Suppressor macrophage (primary cell): ENCODE measurements at regions not wholly inside any gene's neighbourhood (a gene's known extent, or its start where the extent isn't known, plus 50 kb on each side); places are given as distances from the start of the nearest gene placed in this dataset.
A peak's percentile ranks its signal among the peaks of the same experiment; 100 is the strongest.
"Not testable (repeated sequence)": the region's sequence is repeated elsewhere in the genome, so short reads cannot be mapped to it uniquely, and the experiment has no call there.

Source experiments
- DNase-seq, 4 experiments: peaks; one replicate each; pipeline ENCODE4 v3.0.0-alpha.2; 2020 to 2022

DNA sequence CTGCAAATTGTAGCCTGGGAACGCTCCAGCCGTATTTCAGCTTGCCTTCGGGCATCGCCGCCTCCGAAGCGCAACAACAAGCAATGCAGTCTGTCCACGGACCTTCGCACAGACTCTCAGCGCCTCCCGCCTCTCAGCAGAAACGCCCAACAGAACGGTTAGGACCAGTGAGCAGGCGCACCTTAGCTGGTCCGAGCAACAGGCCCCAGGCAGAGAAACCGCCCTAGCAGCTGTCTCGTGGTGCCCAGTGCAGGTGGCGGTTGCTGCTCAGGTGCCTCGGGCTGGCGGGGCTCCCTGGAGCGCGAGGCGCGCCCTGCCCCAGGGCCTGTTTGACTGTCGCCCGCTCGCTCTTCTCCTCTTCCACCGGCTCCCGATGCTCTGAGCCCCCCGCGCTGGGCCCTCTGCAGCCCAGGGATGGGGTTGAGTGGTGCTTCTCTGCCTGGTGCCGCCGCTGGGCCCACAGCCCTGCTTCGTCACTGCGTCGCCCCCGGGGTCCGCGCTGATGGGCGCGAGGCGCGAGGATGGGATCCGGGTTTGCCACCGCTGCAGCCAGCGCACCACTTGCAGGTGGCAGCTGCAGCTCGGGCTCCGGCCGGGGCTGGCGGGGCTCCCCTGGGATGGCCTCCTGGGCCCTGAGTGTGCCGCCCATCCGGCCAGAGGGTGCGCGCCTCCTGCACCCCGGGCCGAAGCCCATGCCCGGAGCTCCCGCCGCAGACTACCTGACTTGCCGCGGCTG is 268.4 kb upstream of the FRG2C start:
- DNase-seq: no peak

DNA sequence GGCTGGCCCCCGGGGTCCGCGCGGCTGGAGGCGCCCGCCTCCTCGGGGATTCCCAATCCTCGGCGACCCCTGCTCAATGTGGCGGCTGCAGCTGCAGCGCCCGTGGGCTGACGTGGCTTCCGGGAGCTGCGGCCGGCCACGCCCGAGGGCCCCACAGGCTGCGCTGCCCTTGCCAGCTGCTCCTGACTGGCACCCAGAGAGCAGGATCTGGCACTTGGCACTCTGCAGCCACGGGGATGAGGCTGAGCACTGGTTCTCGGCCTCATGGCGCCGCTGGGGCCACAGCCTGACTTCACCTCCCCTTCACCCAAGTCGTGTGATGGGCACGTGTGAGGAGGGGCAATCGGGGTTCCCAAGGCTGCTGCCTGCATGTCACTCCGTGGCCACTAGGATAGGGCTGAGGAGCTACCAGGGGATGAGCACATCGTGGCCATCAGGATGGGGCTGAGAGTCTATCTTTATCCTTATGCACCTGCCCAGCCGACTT is 267.8 kb upstream of the FRG2C start:
- peak in 2 of 4 experiments; percentile 3 to 13 for DNase-seq

DNA sequence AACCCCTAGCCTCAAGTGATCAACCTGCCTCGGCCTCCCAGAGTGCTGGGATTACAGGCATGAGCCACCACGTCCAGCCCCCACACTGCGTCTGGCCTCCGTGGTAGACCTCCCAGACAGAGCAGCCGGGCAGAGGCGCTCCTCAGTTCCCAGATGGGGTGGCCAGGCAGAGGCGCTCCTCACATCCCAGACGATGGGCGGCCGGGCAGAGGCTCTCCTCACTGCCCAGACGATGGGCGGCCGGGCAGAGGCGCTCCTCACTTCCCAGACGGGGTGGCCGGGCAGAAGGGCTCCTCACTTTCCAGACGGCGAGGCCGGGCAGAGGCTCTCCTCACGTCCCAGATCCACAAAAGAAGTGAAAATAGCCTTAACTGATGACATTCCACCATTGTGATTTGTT is 266.6 kb upstream of the FRG2C start:
- DNase-seq: not testable (repeated sequence)

DNA sequence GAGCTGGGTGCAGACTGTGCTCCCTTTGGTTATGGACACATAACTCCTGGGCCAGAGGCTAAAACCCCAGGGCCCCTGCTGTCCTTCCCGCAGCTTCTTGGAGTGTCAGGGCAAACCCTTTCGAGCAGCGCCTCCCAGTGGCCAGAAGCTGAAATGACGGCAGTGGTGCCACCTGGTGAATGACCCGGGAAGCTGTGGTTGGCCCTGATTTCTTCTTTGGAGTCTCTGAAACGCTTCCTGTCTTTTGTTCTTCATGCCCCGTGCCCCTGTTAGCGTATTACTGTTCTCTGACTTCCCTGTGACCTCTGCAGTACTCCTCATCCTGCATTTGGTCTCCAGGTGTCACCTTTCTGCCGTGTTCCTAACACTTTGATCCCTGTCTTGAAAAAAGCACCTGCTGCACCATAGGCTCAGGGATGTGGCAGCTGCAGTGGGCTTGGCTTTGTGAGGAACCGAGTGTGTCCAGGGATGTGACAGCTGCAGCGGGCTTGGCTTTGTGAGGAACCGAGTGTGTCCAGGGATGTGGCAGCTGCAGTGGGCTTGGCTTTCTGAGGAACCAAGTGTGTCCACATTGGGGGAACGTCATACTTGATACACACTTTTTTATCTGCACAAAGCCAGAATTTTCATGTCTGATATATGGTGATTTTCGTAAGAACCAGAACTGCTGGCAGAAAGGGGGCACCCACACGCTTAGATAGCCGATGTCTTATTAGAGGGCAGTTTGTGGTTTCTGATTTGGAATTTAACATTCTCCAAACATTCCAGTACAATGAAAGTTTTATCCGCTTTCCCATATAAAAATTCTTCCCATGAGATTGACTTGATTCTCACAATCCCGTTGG is 241.8 kb upstream of the FRG2C start:
- DNase-seq: peak in 1 of 4 experiments; percentile 3

DNA sequence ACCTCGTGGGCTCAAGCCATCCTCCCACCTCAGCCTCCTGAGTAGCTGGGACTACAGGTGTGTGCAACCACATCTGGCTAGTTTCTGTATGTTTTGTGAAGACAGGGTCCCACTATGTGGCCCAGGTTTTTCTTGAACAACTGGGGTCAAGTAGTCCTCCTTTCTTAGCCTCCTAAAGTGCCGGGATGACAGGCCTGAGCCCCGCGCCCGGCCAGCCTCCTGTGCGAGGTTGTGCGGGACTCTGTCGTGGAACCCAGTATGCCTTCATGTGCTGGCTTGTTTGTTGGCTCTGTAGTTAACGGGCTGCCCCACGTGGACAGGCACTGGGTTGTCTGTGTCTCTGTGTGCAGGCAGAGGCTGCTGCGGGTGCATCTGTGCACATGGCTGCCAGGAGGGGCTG is 238.7 kb upstream of the FRG2C start:
- not testable (repeated sequence) for DNase-seq

DNA sequence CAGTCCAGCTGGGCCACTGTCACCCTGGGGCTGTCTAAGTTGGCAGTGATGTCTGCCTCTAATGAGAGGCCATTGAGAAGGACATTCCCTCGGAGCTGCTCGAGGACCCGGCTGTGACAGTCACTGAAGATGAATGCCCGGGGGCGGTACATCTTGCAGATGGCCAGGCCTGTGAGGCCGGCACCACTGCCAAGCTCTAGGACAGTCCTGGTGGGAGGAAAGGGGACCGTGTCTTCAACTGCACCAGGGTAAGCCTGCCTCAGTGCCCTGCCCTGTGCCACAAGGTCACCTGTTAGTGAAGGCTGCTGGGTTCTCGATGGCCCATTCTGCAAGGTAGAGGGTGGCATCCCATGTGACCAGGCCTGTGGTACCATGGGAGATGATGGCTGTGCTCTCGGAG is 236.6 kb upstream of the FRG2C start:
- DNase-seq: not testable (repeated sequence)

DNA sequence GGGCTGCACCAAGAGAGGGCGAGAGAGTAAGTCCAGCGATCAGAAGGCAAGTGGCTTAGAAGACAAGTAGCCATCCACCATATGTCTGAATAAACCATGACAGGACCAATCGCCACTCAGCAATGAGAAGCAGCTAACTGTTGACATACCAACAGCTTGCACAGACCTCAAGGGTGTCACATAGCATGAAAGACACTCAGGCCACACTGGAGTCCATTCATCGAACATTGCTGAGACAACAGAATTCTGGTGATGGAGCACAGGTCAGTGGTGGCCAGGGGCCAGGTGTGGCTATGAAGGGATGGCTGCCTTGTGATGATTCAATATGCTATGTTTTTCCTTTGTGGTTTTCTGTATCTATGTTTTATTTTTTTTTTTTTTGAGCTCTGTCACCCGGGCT is 236.2 kb upstream of the FRG2C start:
- not testable (repeated sequence) for DNase-seq

DNA sequence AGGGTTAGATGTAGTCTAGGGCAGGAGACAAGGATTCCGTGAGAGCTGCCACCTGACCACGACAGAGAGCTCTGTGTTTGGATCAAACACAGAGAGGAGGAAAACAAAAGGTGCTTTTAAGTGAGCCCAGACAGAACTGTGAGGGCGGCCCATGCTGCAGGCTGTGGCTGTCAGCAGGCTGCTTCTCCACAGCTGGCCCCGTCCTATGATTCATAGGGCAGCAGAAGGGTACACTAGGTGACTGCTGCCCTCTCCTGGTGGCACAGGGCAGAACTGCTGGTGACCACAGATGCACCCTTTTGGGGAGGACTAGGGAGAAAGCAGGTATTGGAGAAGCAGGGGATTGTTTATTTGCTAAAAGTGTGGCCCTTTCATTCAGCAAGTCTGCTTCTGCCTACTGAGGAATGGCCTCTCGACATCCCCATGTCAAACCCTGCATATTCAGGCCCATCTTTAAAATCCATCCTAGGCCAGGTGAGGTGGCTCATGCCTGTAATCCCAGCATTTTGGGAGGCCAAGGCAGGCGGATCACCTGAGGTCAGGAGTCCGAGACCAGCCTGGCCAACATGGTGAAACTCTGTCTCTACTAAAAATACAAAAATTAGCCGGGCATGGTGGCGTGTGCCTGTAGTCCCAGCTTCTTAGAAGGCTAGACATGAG is 234.4 kb upstream of the FRG2C start:
- DNase-seq: peak; percentile 83 to 88 (median 86)

DNA sequence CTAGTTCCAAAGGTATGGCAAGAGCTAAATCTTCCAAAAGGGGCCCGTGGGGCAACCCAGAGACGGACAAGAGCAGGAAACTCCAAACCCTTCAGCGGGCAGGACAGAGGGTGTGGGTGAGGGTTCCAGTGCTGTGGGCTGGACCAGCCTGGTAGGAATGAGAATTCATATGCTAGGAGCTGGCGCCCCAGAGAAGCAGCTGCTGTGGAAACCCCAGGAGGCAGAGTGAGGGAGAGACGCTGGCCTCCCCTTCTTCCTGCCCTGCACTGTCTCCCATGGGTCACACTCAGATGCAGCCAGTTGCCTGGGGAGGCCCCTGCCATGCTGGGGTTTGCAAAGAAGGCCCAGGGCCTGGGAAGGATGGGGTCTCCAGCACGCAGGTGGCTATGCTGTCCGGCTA is 233.7 kb upstream of the FRG2C start:
- not testable (repeated sequence) for DNase-seq

DNA sequence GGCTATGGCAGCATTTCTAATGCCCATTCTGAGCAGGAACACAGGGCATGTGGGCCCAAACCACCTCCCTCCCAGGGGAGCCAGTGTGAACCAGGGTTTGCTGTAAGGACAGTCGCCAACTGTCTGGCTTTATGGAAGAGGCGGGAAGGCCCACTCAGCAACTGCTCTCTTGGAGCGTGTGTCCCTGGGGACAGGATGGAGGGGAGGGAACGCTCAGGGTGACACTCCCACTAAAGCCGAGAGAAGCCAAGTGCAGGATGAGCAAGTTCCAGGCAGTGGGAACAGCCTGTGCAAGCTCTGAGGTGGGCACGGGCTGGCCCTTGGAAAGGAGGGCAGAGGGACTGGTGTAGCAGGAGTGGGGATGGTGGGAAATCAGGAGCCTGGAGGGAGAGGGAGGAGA is 233.0 kb upstream of the FRG2C start:
- DNase-seq: not testable (repeated sequence)

DNA sequence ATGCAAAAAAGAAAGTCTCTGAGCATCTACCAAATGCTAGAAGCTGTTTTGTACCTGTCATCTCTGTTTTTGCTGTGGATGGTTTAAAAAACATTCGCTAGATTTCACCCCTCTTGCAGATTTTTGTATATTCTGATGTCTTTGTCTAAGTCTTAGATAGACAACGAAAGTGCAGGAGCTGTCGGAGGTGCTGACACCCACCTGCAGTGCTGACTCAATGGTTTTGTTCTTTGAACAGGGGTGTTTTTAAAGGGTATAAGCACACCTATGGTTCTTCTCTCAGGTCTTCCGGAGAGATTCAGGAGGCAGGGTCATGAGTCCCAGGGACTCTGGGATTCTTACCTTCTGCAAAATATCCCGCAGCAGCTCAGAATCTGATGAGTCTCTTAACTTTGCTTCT is 231.7 kb upstream of the FRG2C start:
- not testable (repeated sequence) for DNase-seq

DNA sequence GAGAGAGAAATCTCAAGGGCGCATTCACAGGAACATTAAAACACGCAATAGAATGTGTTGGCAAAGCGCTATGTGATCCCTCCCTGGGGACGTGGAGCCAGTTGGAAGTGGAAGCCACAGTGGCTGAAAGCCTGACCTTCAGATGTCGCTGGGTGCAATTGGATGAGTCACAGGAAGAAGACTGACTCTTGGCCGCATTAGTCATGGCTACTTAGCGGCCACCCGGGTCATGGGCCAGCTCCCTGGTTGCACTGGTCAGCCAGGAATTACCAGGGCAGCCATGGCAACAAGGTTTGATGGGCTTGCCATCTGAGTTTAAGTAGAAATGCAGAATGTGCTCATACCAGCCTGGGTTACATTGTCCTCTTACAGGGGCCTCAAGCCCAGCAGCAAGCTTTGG is 231.2 kb upstream of the FRG2C start:
- DNase-seq: peak; percentile 81 to 92 (median 86)

DNA sequence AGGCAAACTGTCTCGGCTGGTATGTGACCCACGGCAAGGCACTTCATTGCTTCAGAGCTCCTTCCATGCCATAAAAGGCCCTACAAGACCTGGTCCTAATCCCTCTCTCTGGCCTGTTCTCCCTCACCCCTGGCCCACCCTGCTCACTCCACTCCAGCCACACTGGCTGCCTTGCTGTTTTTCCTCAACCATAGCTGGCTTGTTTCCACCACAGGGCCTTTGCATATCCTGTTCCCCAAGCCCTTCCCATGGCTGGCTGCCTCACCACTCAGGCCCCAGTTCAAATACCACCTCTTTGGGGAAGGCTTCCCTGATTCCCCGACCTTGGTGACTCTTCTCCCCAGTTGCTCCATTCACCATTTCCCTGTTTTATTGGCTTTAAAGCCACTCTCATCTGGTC is 230.8 kb upstream of the FRG2C start:
- peak in 2 of 4 experiments; percentile 2 to 17 for DNase-seq

DNA sequence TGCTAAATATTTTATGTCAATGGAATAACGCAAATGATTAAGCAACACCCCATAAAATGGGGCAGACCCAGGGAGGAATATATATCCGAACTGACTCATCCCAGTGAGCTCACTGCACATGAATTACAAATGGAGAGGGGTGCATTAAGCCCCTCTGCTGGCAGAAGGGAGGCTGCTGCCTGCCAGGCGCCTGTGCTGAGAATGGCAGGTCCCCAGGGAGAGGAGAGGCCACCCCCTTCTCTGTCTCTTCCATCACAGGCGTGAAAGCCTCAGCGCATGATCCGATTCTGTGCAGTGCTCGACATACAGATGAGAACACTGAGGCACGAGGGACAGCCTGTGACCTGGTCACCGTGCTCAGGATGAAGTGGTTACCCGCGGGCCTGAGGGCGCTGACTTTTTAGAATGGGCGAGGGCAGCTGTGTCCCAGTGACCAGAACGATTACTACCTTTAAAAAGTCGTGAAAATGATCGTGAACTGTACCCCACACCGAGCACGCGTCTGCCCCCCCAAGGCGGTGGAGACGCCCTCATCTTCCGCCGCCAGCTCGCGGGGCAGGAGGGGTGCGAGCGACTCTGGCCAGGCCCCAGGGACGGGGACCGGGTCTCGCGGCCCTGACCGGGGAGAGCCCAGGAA is 229.7 kb upstream of the FRG2C start:
- peak; percentile 35 to 63 (median 48) for DNase-seq

DNA sequence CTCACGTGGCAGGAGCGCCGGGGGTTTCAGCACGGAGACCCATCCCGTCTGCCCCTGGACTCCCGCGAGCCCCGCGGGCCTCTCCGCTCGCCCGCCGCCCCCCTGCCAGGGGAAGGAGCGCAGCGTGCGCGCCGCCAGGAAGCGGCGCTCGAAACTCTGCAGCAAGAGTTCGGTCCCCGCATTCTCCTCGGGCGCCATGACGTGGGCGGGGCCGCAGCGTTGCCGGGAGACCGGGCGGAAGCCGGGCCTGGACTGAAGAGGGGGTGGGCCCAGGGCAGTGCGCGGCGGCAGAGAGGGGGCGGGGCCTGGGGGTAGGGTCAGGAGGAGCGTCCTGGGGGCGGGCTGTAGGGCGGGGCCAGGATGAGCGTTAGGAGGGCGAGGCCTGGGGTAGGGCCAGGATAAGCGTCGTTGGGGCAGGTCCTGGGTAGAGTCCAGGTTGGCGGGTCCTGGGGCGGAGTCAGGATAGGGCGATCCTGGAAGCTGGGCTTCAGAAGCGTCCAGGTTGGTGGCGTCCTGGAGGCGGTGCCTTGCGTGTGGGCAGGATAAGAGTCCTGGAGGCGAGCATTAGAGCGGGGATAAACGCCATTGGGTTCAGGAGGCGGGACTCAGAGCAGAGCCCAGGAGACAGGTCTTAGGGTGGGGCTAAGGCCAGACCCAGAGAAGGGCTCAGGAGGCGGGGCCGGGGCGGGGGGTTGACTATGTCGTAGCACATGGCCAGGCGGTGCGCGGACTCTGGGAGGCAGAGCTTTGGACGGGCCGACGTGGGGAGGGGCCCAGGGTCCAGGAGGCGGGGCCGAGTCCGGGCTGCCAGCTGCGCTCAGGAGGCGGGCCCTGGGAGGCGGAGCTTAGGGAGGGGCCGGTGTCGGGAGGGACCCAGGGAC is 229.0 kb upstream of the FRG2C start:
- DNase-seq: peak; percentile 97 to 99 (median 98)

DNA sequence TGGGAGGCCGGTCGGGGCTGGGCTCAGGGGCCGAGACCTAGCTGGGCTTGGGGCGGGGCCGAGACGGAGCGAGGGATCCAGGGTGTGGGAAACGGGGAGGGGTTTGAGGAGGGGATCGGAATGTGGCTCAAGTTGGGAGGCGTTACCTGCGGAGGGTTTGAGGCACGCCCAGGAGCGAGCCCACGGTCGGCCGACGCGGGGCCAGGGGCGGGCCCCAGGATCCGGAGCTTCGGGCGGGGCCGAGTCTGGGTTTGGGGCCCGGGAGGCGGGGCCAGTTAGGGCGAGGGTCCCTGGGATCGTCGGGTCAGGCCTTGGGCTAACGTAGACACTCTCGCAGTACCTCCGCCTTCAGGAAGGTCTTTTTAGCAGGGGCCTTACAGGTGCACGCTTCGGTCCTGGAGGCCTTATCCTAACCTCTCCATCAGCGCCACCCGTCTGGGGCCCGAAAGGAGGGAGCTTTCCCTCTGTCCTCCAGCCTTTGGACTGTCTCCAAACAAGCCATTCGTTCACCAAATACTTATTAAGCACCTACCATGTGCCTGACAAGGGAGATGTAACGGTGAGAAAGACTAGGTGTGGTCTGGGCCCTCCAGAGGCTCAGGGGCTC is 228.2 kb upstream of the FRG2C start:
- DNase-seq: peak in 1 of 4 experiments; percentile 86

DNA sequence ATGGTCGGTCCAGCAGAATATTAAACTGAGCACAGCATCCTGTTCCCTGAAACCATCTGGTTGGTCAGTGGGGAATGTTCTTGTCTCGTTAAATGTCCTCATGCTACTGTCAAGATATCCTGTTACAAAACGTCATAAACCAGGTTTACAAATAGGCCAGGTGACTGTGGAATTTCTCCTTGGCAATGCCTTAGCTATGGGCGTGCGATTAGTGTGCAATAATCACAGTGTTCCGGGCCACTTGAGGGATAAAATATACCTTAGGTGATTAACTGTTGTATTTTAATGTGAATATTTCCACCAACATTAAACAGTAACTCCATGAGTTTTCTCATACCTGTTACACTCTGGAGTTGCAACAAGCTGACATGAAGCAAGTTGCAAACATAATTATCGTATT is 223.1 kb upstream of the FRG2C start:
- DNase-seq: not testable (repeated sequence)

DNA sequence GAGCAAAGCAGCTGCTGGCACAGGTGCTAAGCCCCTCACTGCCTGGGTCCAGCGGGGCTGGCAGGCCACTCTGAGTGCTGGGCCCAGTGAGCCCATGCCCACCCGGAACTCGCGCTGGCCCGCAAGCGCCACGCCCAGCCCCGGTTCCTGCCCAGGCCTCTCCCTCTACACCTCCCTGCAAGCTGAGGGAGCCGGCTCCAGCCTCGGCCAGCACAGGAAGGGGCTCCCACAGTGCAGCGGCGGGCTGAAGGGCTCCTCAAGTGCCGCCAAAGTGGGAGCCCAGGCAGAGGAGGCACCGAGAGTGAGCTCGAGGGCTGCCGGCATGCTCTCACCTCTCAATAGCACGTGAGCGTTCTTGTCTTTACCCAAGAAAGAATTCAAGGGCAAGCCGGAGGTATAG is 219.5 kb upstream of the FRG2C start:
- DNase-seq: not testable (repeated sequence)

DNA sequence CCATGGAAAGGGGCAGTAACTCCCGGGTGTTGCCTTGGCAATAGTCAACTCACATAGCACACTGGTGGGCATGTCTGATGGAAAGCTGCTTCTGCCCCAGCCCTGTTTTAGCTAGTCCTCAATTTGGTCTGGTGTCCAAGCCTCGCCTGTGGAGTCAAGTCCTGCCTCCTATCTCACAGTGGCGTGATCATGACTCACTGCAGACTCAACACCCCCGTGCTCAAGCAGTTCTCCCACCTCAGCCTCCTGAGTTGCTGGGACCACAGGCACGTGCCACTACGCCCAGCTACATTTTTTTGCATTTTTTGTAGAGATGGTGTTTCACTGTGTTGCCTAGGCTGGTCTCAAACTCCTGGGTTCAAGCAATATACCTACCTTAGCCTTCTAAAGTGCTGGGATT is 218.9 kb upstream of the FRG2C start:
- peak in 2 of 4 experiments; percentile 8 to 10 for DNase-seq

DNA sequence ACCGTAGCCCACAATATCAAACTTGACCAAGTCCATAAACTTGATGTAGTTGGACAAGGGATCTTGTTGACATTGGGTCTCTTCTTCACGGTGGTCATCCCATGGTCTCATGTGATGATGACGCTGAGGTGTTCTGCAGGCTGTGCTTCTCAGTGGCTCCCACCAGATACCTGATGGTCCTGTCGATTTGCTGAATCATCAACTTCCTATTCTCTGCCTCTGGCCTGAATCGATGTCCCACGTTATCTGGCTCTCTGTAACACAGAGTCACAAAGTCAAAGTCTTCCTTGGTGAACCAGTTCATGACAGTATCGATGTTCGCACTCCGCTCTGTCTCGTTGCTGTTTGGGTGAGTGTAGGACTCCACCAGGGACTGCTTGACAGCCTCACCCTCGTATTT is 217.2 kb upstream of the FRG2C start:
- DNase-seq: not testable (repeated sequence)

DNA sequence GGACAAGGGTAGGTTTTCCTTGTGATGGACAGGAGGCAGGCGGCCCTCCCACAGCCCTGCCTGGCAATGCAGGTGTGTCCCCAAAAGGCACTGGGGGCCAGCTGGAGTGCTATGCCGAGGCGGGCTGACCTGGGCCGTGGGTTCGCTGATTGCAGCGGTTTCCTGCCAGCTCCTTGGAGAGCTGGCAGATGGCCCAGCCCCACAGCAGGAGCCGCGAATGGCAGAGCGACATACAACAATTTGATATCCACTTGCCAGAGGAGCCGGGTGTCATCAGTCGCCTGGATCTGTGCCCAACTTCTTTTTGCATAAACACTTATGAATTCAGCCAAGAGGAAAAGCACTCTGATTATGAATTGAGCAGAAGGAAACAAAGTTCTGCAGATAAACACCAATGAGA is 210.8 kb upstream of the FRG2C start:
- not testable (repeated sequence) for DNase-seq
